ENCODE measurements at regions not wholly inside any gene's neighbourhood (a gene's known extent, or its start where the extent isn't known, plus 50 kb on each side); places are given as distances from the start of the nearest gene placed in this dataset.

DNA sequence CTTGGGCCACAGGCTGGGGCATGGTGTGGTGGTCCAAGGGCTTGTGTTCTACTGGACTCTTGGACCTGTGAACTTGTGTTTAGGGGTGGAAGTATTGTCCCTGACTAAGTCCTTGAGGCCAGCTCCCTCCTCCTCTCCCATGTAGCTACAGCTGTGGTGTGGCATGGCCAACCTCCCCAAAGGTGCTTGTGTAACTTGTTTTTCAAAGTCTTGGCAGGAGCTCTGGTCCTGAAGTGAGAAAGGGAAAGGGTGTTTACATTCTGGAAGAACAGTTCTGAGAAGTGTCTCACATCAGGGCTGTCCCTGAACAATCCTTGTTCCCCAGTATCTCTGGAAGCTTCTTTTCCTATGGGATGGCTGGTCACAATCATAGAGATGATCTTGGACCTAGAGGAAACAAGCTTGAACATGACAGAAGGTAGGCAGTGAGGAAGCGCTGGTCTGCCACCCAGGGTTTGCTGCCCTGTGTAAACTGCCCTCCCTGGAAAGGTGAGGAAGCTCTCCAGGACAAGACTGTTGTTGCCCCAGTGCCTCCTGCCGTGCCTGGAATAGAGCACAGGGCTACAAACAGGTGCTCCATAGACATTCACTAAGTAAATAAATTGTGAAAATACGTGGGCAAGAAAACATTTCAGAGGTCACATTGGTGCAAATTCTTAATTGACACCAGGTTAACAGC lies 64.6 kb upstream of the KLF9 start:
- no peak for DNase-seq

GRCh38 chr9:70477907-70478480 lies 63.5 kb upstream of the KLF9 start:
- no peak for DNase-seq

GRCh38 chr9:70477146-70477745 lies 62.8 kb upstream of the KLF9 start:
- no peak for DNase-seq

GRCh38 chr9:70475211-70475610 lies 60.8 kb upstream of the KLF9 start:
- no peak for DNase-seq

DNA sequence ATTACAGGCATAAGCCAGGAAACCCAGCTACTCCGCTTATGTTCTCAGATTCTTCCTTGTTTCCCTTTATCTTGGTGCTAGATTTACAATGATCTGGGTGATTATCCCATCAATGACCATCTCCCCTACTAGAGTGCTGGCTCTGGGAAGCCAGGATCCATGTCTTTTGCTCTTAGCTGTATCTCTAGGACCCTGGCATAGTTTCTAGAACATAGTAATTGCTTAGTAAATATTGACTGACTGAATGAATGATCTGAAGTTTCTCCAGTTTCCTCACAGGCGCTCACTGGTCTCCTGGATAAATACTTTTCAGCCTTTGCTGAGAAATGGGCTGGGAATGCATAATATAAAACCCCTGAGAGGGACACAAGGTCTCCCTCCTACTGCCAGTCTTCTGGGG lies 60.0 kb upstream of the KLF9 start:
- DNase-seq, result no peak

DNA sequence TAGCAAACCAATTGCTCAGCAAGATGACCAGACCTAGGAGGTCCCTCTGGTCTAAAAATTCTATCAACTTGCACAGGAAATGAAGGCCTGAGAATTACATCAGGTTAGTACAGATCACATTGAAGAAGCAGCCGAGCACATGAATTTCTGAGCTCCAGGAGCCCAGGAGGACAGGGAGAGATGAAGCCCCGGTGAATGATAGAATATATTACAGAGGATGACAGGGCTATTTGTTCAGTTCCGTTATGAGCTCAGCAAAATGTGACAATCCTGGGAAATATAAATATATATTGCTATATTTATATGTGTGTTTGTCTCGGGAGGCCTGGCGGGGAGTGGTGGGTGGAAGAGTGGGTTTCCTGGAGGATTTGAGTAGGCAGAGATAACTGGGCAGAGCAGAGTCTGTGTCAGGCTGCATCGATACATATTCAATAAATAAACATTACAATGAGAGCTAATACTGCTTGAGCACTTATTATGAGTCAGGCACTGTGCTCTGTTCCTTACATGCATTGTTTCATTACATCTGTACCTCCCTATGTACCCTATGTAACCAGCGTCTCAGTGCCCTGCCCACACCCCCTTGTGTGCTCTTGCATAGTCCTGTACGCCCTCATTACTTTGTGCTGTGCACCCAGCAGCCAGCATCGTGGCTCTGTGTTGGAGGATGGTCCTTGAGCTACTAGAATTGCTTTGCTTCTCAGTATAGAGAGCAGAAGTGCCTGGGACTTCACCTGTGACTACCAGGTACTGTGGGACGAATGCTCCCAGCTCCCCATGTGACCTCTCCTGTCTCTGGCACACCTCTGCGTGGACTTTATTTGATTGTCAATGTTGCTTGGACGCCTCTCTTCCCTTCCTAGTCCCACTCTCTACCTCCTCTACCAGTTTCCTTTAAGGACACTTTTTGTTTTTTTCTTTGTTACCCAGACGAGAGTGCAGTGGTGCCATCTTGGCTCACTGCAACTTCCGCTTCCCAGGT lies 58.1 kb upstream of the KLF9 start:
- DNase-seq, result no peak

DNA sequence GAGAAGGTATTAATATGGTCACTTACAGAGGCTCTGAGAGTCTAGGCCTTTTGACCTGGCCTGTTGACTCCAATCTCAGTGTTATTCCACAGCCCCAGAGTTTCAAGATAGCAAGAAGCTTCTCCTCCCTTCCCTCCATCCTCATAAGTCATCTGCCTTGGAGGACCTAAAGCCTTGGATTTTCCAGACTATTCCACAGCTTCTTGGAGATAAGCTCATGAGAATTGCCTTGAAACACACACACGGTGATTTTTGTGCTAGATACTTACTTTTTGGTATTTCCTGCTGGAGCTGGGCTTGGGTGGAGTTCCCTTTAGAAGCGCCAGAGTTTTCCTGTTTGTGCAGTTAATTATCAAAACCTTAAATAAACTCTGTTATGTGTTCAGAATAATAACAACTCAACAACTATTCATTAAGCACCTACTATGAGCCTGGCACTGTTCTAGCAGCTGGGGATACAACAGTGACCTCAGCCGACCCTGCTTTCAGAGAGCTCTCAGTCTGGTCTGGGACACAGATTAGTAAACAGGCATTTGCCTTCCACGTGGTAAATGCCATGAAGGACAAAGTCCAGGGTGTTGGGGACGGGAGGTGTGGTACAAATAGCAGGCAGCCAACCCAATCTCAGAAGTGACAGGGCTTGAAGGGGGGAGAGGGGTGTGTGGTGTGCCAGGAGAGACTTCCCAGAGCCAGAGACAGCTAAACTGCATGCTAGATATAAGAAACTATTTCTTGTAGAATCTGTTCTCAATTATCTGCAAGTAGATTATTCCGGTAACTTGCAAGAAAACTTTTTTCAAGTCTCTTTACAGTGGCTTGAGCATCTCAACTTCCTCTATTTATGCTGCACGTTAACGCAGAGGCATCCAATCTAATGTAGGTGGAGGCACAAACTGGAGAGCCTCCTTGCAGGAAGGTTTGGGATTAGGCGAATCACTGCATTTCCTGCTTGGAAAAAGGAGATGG lies 55.9 kb upstream of the KLF9 start:
- DNase-seq, result no peak

DNA sequence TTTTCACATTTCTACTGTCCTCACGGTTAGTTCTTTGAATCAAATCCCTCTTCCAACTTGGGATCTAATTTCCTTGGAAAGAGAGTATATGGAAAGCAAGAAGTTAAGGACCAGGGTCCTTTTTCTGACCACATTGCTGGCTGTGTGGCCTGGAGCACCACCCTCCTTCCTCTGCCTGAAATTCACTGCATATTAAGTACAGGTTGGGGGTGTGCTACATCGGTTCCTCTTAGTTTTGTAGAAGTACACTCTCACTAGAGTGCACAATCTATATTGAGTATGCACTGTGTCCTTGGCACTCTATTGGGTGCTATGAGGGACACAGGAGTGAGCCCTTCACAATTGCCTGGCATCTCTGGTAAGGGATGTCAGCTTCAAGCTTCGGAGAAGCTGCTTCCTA lies 53.8 kb upstream of the KLF9 start:
- DNase-seq, result no peak

DNA sequence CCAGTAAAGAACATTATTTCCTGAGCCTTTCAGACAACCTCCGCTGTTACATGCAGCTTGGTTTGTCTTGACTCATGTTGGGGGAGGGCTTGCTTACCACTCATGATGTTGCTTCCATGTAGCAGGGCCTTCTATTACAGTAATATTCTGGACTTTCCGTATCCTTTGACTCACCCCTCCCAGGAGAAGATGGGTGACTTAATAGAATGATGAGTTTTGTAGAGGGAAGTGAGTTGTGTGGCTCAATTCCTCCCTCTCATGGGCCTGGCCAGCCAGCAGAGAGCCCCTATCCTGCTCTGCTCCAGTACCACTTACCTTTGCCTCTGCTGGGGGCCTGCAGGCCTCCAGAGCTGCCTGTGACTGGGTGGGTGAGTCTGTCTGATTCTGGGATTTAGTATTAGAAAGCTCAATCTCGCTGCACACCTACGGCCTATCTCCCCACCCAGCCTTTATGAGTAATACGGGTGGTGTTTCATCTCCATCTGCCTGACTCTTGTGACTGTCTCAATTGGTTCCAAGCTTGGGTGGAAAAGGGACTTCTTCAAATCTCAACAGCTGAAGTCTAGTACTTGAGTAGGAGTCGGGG lies 52.6 kb upstream of the KLF9 start:
- peak; percentile 48 for DNase-seq

DNA sequence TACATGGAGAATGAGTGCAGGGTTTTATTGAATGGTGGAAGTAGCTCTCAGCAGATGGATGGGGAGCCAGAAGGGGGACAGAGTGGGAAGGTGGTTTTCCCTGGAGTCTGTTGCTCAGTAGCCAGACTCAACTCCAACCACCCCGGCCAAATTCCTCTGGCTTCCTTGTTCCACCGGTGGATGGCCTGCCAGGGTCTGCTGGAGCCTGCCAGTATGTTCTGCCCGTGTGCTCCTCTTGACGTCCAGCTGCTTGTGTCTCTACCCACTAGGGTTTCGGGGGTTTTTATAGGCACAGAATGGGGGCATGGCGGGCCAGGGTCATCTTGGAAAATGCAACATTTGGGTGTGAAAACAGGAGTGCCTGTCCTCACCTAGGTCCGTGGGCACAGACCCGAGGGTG lies 51.4 kb upstream of the KLF9 start:
- DNase-seq, result no peak

DNA sequence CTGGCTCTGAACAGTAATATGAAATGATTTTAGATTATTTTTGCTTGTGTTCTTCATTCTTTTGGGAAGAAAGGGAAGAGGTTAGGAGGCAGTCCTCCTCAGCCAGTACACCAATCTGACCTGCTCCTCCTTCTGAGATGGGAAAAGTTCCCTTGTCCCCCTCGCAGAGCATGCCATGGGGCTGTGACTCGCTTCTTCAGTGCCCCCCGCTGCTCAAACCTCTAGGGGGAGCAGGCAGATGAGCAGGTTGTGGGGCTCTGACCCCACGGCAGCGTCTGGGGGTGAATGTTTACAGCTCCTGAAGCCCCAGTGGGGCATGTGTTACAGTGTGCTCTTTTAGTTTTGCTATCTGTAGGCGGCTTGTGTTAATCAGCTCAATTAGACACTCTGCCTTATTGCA lies 50.9 kb upstream of the KLF9 start:
- no peak for DNase-seq

Data from MV-4-11 (cell line).